ENCODE measurements at regions not wholly inside any gene's neighbourhood (a gene's known extent, or its start where the extent isn't known, plus 50 kb on each side); places are given as distances from the start of the nearest gene placed in this dataset.

GRCh38 chr6:40922281-40922680 lies 116.7 kb downstream of the UNC5CL start:
- Histone ChIP-seq H3K27me3 (peaks cover 0 to under 1% of the 10 kb centered on the region in 2 donors), H3K4me1 (no peaks in the 10 kb centered on the region), H3K36me3 (no peaks in the 10 kb centered on the region), H3K27ac (no peak overlapping the region), H3K9me3 (no peaks in the 10 kb centered on the region), H3K4me3 (no peak overlapping the region)
- intact Hi-C loops (cut with DNase I; ENCODE audit: low total_unique reads) = no loop called here
- TF ChIP-seq POLR2AphosphoS5 (IDR thresholded peaks at IDR 0.05) (no peak), POLR2A (IDR thresholded peaks at IDR 0.05) (no peak)
- TF ChIP-seq, protein P1, sequence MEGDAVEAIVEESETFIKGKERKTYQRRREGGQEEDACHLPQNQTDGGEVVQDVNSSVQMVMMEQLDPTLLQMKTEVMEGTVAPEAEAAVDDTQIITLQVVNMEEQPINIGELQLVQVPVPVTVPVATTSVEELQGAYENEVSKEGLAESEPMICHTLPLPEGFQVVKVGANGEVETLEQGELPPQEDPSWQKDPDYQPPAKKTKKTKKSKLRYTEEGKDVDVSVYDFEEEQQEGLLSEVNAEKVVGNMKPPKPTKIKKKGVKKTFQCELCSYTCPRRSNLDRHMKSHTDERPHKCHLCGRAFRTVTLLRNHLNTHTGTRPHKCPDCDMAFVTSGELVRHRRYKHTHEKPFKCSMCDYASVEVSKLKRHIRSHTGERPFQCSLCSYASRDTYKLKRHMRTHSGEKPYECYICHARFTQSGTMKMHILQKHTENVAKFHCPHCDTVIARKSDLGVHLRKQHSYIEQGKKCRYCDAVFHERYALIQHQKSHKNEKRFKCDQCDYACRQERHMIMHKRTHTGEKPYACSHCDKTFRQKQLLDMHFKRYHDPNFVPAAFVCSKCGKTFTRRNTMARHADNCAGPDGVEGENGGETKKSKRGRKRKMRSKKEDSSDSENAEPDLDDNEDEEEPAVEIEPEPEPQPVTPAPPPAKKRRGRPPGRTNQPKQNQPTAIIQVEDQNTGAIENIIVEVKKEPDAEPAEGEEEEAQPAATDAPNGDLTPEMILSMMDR (IDR thresholded peaks at IDR 0.05) = no peak
- no peak for DNase-seq (ENCODE audit: low spot score in 2 of 2)

GRCh38 chr6:40918040-40918651 lies 120.9 kb downstream of the UNC5CL start:
- H3K9me3 ChIP-seq = no peaks in the 10 kb centered on the region
- intact Hi-C loops (cut with DNase I; ENCODE audit: low total_unique reads) = no loop called here
- H3K27me3 ChIP-seq = no peaks in the 10 kb centered on the region
- no peaks in the 10 kb centered on the region for H3K36me3 ChIP-seq
- TF ChIP-seq POLR2AphosphoS5 (IDR thresholded peaks at IDR 0.05) (no peak), POLR2A (IDR thresholded peaks at IDR 0.05) (no peak)
- TF ChIP-seq, protein P1 (IDR thresholded peaks at IDR 0.05) = no peak
- no peaks in the 10 kb centered on the region for H3K4me1 ChIP-seq
- DNase-seq (ENCODE audit: low spot score in 2 of 2) = no peak
- H3K27ac ChIP-seq = no peak overlapping the region
- no peak overlapping the region for H3K4me3 ChIP-seq

GRCh38 chr6:40917603-40918002 lies 121.4 kb downstream of the UNC5CL start:
- Histone ChIP-seq H3K27ac (no peak overlapping the region), H3K36me3 (no peaks in the 10 kb centered on the region), H3K4me3 (no peak overlapping the region), H3K9me3 (no peaks in the 10 kb centered on the region), H3K4me1 (no peaks in the 10 kb centered on the region), H3K27me3 (no peaks in the 10 kb centered on the region)
- intact Hi-C loops (cut with DNase I; ENCODE audit: low total_unique reads) = no loop called here
- TF ChIP-seq, protein P1 (IDR thresholded peaks at IDR 0.05) = no peak
- TF ChIP-seq POLR2A (IDR thresholded peaks at IDR 0.05) = no peak
- no peak for TF ChIP-seq POLR2AphosphoS5 (IDR thresholded peaks at IDR 0.05)
- no peak for DNase-seq (ENCODE audit: low spot score in 2 of 2)

GRCh38 chr6:40916845-40917244 lies 122.2 kb downstream of the UNC5CL start:
- intact Hi-C loops (cut with DNase I; ENCODE audit: low total_unique reads) = no loop called here
- no peak for DNase-seq (ENCODE audit: low spot score in 2 of 2)
- TF ChIP-seq POLR2AphosphoS5 (IDR thresholded peaks at IDR 0.05) (no peak), POLR2A (IDR thresholded peaks at IDR 0.05) (no peak)
- TF ChIP-seq, protein P1 (IDR thresholded peaks at IDR 0.05) = no peak
- H3K36me3 ChIP-seq = no peaks in the 10 kb centered on the region
- H3K4me1 ChIP-seq = no peaks in the 10 kb centered on the region
- no peaks in the 10 kb centered on the region for H3K27me3 ChIP-seq
- H3K27ac ChIP-seq = no peak overlapping the region
- no peak overlapping the region for H3K4me3 ChIP-seq
- no peaks in the 10 kb centered on the region for H3K9me3 ChIP-seq

DNA sequence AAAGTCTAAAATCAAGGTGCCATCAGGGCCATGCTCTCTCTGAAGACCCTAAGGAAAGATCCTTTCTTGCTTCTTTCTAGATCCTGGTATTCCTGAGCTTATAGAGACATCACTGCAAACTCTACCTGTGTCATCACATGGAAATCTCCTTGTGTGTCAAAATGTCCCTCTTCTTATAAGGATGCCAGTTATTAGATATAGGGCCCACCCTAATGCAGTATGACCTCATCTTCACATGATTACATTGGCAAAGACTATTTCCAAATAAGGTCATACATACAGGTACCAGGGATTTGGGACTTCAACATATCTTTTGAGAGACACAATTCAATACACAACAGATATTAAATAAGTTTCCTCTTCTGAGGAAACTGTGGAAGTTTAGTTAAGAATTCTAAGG lies 123.9 kb downstream of the UNC5CL start:
- H3K27ac ChIP-seq = no peak overlapping the region
- H3K9me3 ChIP-seq = no peaks in the 10 kb centered on the region
- DNase-seq (ENCODE audit: low spot score in 2 of 2) = no peak
- H3K4me1 ChIP-seq = no peaks in the 10 kb centered on the region
- H3K27me3 ChIP-seq = no peaks in the 10 kb centered on the region
- H3K36me3 ChIP-seq = no peaks in the 10 kb centered on the region
- no peak overlapping the region for H3K4me3 ChIP-seq
- intact Hi-C loops (cut with DNase I; ENCODE audit: low total_unique reads) = no loop called here
- TF ChIP-seq, protein P1 (IDR thresholded peaks at IDR 0.05) = no peak
- no peak for TF ChIP-seq POLR2AphosphoS5 (IDR thresholded peaks at IDR 0.05)
- TF ChIP-seq POLR2A (IDR thresholded peaks at IDR 0.05) = no peak
